Gastrocnemius medialis (tissue), 4 donors: ENCODE measurements at regions not wholly inside any gene's neighbourhood (a gene's known extent, or its start where the extent isn't known, plus 50 kb on each side); places are given as distances from the start of the nearest gene placed in this dataset.

Experiments
- CTCF ChIP-seq, 5 experiments: fragments of 450-650 bp in 3 of 5; fragments of 200-600 bp in 2 of 5; sonication (generic) in 2 of 5; IDR thresholded peaks in 4 of 5; conservative IDR thresholded peaks in 1 of 5; 1 replicate in 4 of 5; 2 replicates in 1 of 5; pipeline ENCODE4 v1.5.1; 2016 to 2019; ENCODE audit warnings: antibody characterized with exemption in 5 of 5, mild to moderate bottlenecking in 3 of 5, moderate library complexity in 3 of 5
- POLR2A ChIP-seq, 2 donors: fragments of 450-650 bp; IDR thresholded peaks; one replicate each; pipeline ENCODE4 v1.6.1; 2017; ENCODE audit warnings: antibody characterized with exemption in 2 of 2, mild to moderate bottlenecking in 2 of 2, moderate library complexity in 2 of 2

- no peak for TF ChIP-seq CTCF (IDR thresholded peaks at IDR 0.05 in 4 of 5, conservative IDR thresholded peaks at IDR 0.05 in 1 of 5)
- no peak for TF ChIP-seq POLR2A (IDR thresholded peaks at IDR 0.05)
Observed at GRCh38 chr3:159455741-159456181, 532.9 kb upstream of the IL12A start.
